Liver (tissue), 8 donors: ENCODE measurements at regions not wholly inside any gene's neighbourhood (a gene's known extent, or its start where the extent isn't known, plus 50 kb on each side); places are given as distances from the start of the nearest gene placed in this dataset.

Source experiments
- DNase-seq: peaks from one replicate; pipeline ENCODE4 v3.0.0-alpha.2; 2017; ENCODE audit warnings: low spot score
- H3K27ac ChIP-seq, 2 donors: one replicate each; pipeline ENCODE4 v1.7.0; 2013; ENCODE audit warnings: inconsistent platforms in 2 of 2, low read length in 2 of 2, control low read depth in 1 of 2, low read depth in 1 of 2, mild to moderate bottlenecking in 1 of 2
- H3K27me3 ChIP-seq, 4 donors: one replicate each; pipeline versions ENCODE4 v1.6.1 to v1.7.0; 2013; ENCODE audit warnings: low read length in 3 of 4, inconsistent platforms in 1 of 4, mild to moderate bottlenecking in 1 of 4, moderate library complexity in 1 of 4; ENCODE audit not compliant: control insufficient read depth in 4 of 4, insufficient read depth in 4 of 4
- H3K36me3 ChIP-seq, 4 donors: one replicate each; pipeline versions ENCODE4 v1.6.1 to v1.7.0; 2013; ENCODE audit warnings: low read length in 3 of 4, mild to moderate bottlenecking in 3 of 4, low read depth in 1 of 4, moderate library complexity in 1 of 4; ENCODE audit not compliant: control insufficient read depth in 4 of 4, insufficient read depth in 3 of 4
- H3K4me1 ChIP-seq, 4 donors: one replicate each; pipeline versions ENCODE4 v1.6.1 to v1.7.0; 2013; ENCODE audit warnings: low read length in 3 of 4, mild to moderate bottlenecking in 3 of 4, moderate library complexity in 1 of 4; ENCODE audit not compliant: control insufficient read depth in 4 of 4, insufficient read depth in 4 of 4
- H3K4me3 ChIP-seq, 3 donors: one replicate each; pipeline versions ENCODE4 v1.6.1 to v1.7.0; 2013; ENCODE audit warnings: low read length in 3 of 3, control low read depth in 1 of 3, low read depth in 1 of 3, mild to moderate bottlenecking in 1 of 3
- H3K9ac ChIP-seq, 2 donors: one replicate each; pipeline ENCODE4 v1.7.0; 2013; ENCODE audit warnings: low read length in 2 of 2, mild to moderate bottlenecking in 2 of 2, moderate library complexity in 2 of 2, control low read depth in 1 of 2, low read depth in 1 of 2
- H3K9me3 ChIP-seq, 4 donors: one replicate each; pipeline versions ENCODE4 v1.6.1 to v1.7.0; 2013; ENCODE audit warnings: low read length in 3 of 4; ENCODE audit not compliant: control insufficient read depth in 4 of 4
- CTCF ChIP-seq: fragments of 150-350 bp; IDR thresholded peaks from 2 replicates; pipeline ENCODE4 v1.5.1; 2017; ENCODE audit warnings: improper control_type of control experiment, low read depth, low read length; ENCODE audit not compliant: missing input control
- EGR1 ChIP-seq, 2 donors: IDR thresholded peaks; 2 replicates each; pipeline ENCODE4 v1.6.1; 2016 to 2018; ENCODE audit warnings: antibody characterized with exemption in 2 of 2, low read depth in 2 of 2
- FOXA1 ChIP-seq: IDR thresholded peaks from 2 replicates; pipeline ENCODE4 v1.6.1; 2016; ENCODE audit warnings: antibody characterized with exemption
- FOXA2 ChIP-seq: IDR thresholded peaks from 2 replicates; pipeline ENCODE4 v1.6.1; 2016; ENCODE audit warnings: antibody characterized with exemption
- GABPA ChIP-seq, 2 donors: IDR thresholded peaks in 1 of 2; conservative IDR thresholded peaks in 1 of 2; 2 replicates each; pipeline ENCODE4 v1.6.1; 2016; ENCODE audit warnings: antibody characterized with exemption in 2 of 2, mild to moderate bottlenecking in 1 of 2, moderate library complexity in 1 of 2
- HNF4A ChIP-seq, 2 donors: conservative IDR thresholded peaks; 2 replicates each; pipeline ENCODE4 v1.6.1; 2016; ENCODE audit warnings: antibody characterized with exemption in 2 of 2, mild to moderate bottlenecking in 2 of 2
- HNF4G ChIP-seq: IDR thresholded peaks from 2 replicates; pipeline ENCODE4 v1.6.1; 2016; ENCODE audit warnings: antibody characterized with exemption
- JUND ChIP-seq, 2 donors: IDR thresholded peaks; 2 replicates each; pipeline ENCODE4 v1.6.1; 2016; ENCODE audit warnings: antibody characterized with exemption in 2 of 2
- NR2F2 ChIP-seq: IDR thresholded peaks from 2 replicates; pipeline ENCODE4 v1.6.1; 2016; ENCODE audit warnings: antibody characterized with exemption
- RAD21 ChIP-seq, 2 donors: IDR thresholded peaks; 2 replicates each; pipeline ENCODE4 v1.6.1; 2016; ENCODE audit warnings: antibody characterized with exemption in 2 of 2, mild to moderate bottlenecking in 2 of 2
- RXRA ChIP-seq, 2 donors: IDR thresholded peaks; 2 replicates each; pipeline ENCODE4 v1.6.1; 2017 to 2018; ENCODE audit warnings: antibody characterized with exemption in 2 of 2, mild to moderate bottlenecking in 1 of 2
- SP1 ChIP-seq: IDR thresholded peaks from 2 replicates; pipeline ENCODE4 v1.6.1; 2018; ENCODE audit warnings: antibody characterized with exemption, mild to moderate bottlenecking
- TAF1 ChIP-seq: conservative IDR thresholded peaks from 2 replicates; pipeline ENCODE4 v1.6.1; 2016; ENCODE audit warnings: antibody characterized with exemption, mild to moderate bottlenecking
- YY1 ChIP-seq: IDR thresholded peaks from 2 replicates; pipeline ENCODE4 v1.6.1; 2016; ENCODE audit warnings: antibody characterized with exemption, mild to moderate bottlenecking
- ZBTB33 ChIP-seq: IDR thresholded peaks from 2 replicates; pipeline ENCODE4 v1.6.1; 2016; ENCODE audit warnings: antibody characterized with exemption
- WGBS: extraction: QIAGEN DNeasy Blood & Tissue Kit; methylation state at CpG from one replicate; pipeline ENCODE4 v1.1.7; 2013; 5-methylcytosine and 5-hydroxymethylcytosine counted together
- TF ChIP-seq, protein P1 (sequence below): IDR thresholded peaks from 2 replicates; pipeline ENCODE4 v1.6.1; 2016; ENCODE audit warnings: antibody characterized with exemption
- TF ChIP-seq, protein P2 (sequence below): IDR thresholded peaks from 2 replicates; pipeline ENCODE4 v1.6.1; 2016; ENCODE audit warnings: antibody characterized with exemption
- TF ChIP-seq, protein P3 (sequence below): IDR thresholded peaks from 2 replicates; pipeline ENCODE4 v1.6.1; 2016; ENCODE audit warnings: antibody characterized with exemption, mild to moderate bottlenecking
- donor health status: healthy.
- donor health status: healthy.
- donor health status: healthy.
- donor health status: healthy.
- donor health status: healthy.

- WGBS: 65% methylated on average over 2 of the region's 2 CpGs
- H3K4me1 ChIP-seq: no peaks in the 10 kb centered on the region
- peaks cover 0 to 13% (median 10%) of the 10 kb centered on the region in 4 donors for H3K9me3 ChIP-seq
- no peak overlapping the region for H3K9ac ChIP-seq
- no peak for DNase-seq
- H3K27ac ChIP-seq: no peak overlapping the region
- TF ChIP-seq RXRA (IDR thresholded peaks at IDR 0.05) (no peak), HNF4G (no peak), GABPA (IDR thresholded peaks at IDR 0.05 in 1 of 2, conservative IDR thresholded peaks at IDR 0.05 in 1 of 2) (no peak)
- H3K4me3 ChIP-seq: no peak overlapping the region
- no peaks in the 10 kb centered on the region for H3K36me3 ChIP-seq
- no peaks in the 10 kb centered on the region for H3K27me3 ChIP-seq
Observed at GRCh38 chr1:72697410-72697809, 415.1 kb upstream of the NEGR1 start.

DNA sequence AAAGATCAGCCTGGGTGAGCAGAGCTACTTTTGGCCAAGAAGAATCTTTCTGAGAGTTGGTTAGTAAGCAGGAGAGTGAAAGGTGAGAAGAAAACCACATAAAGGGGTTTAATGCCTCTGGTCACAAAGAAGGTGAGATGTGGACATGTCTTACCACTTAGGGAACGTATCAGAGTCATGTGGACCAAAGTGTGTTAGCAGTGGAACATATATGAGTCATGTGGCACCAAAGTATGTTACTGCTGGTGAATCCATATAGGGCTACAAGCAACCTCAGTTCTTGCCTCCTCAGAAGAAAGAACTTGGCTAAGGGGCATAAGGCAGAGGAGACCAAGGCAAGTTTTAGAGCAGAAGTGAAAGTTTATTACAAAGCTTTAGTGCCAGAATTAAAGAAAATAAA is 411.6 kb upstream of the NEGR1 start:
- Histone ChIP-seq H3K27ac (no peak overlapping the region), H3K27me3 (no peaks in the 10 kb centered on the region), H3K4me1 (no peaks in the 10 kb centered on the region), H3K9me3 (peaks cover 0 to 13% (median 10%) of the 10 kb centered on the region in 4 donors), H3K36me3 (no peaks in the 10 kb centered on the region), H3K9ac (no peak overlapping the region), H3K4me3 (no peak overlapping the region)
- DNase-seq: no peak
- 27% methylated on average over 1 of the region's 1 CpG for WGBS
- no peak for TF ChIP-seq JUND (IDR thresholded peaks at IDR 0.05)
- TF ChIP-seq, protein P1, sequence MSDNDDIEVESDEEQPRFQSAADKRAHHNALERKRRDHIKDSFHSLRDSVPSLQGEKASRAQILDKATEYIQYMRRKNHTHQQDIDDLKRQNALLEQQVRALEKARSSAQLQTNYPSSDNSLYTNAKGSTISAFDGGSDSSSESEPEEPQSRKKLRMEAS: no peak
- TF ChIP-seq RXRA (IDR thresholded peaks at IDR 0.05): no peak

- Histone ChIP-seq H3K4me1 (no peaks in the 10 kb centered on the region), H3K36me3 (no peaks in the 10 kb centered on the region), H3K27me3 (no peaks in the 10 kb centered on the region), H3K9ac (no peak overlapping the region), H3K9me3 (peaks cover 0 to 13% (median 10%) of the 10 kb centered on the region in 4 donors), H3K4me3 (no peak overlapping the region), H3K27ac (no peak overlapping the region)
- 63% methylated on average over 2 of the region's 2 CpGs for WGBS
- TF ChIP-seq EGR1 (IDR thresholded peaks at IDR 0.05; ENCODE audit: low read depth in 2 of 2) (no peak), SP1 (no peak), FOXA2 (no peak), RXRA (IDR thresholded peaks at IDR 0.05) (no peak), FOXA1 (no peak), GABPA (IDR thresholded peaks at IDR 0.05 in 1 of 2, conservative IDR thresholded peaks at IDR 0.05 in 1 of 2) (no peak), ZBTB33 (no peak), NR2F2 (no peak), YY1 (no peak), CTCF (no peak), TAF1 (no peak), RAD21 (IDR thresholded peaks at IDR 0.05) (no peak), HNF4A (conservative IDR thresholded peaks at IDR 0.05) (no peak), JUND (IDR thresholded peaks at IDR 0.05) (no peak), HNF4G (no peak)
- TF ChIP-seq, protein P2, sequence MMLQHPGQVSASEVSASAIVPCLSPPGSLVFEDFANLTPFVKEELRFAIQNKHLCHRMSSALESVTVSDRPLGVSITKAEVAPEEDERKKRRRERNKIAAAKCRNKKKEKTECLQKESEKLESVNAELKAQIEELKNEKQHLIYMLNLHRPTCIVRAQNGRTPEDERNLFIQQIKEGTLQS: no peak
- TF ChIP-seq, protein P1: no peak
- TF ChIP-seq, protein P3, sequence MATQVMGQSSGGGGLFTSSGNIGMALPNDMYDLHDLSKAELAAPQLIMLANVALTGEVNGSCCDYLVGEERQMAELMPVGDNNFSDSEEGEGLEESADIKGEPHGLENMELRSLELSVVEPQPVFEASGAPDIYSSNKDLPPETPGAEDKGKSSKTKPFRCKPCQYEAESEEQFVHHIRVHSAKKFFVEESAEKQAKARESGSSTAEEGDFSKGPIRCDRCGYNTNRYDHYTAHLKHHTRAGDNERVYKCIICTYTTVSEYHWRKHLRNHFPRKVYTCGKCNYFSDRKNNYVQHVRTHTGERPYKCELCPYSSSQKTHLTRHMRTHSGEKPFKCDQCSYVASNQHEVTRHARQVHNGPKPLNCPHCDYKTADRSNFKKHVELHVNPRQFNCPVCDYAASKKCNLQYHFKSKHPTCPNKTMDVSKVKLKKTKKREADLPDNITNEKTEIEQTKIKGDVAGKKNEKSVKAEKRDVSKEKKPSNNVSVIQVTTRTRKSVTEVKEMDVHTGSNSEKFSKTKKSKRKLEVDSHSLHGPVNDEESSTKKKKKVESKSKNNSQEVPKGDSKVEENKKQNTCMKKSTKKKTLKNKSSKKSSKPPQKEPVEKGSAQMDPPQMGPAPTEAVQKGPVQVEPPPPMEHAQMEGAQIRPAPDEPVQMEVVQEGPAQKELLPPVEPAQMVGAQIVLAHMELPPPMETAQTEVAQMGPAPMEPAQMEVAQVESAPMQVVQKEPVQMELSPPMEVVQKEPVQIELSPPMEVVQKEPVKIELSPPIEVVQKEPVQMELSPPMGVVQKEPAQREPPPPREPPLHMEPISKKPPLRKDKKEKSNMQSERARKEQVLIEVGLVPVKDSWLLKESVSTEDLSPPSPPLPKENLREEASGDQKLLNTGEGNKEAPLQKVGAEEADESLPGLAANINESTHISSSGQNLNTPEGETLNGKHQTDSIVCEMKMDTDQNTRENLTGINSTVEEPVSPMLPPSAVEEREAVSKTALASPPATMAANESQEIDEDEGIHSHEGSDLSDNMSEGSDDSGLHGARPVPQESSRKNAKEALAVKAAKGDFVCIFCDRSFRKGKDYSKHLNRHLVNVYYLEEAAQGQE: no peak
- DNase-seq: no peak
Observed at GRCh38 chr1:72693376-72693775, 411.0 kb upstream of the NEGR1 start.
